Prostate gland (tissue), 2 donors: ENCODE measurements at regions not wholly inside any gene's neighbourhood (a gene's known extent, or its start where the extent isn't known, plus 50 kb on each side); places are given as distances from the start of the nearest gene placed in this dataset.

Experiments used
- POLR2AphosphoS5 ChIP-seq: sonication (generic); formaldehyde crosslinking; IDR thresholded peaks from one replicate; pipeline ENCODE4 v1.6.1; 2017; ENCODE audit warnings: antibody characterized with exemption
- TF ChIP-seq, protein P1 (sequence below), 4 experiments: fragments of 200-600 bp in 2 of 4; fragments of 450-650 bp in 2 of 4; sonication (generic) in 2 of 4; IDR thresholded peaks; 1 replicate in 3 of 4; 2 replicates in 1 of 4; pipeline ENCODE4 v1.5.1; 2016 to 2019; ENCODE audit warnings: antibody characterized with exemption in 4 of 4, mild to moderate bottlenecking in 2 of 4, moderate library complexity in 2 of 4

DNA sequence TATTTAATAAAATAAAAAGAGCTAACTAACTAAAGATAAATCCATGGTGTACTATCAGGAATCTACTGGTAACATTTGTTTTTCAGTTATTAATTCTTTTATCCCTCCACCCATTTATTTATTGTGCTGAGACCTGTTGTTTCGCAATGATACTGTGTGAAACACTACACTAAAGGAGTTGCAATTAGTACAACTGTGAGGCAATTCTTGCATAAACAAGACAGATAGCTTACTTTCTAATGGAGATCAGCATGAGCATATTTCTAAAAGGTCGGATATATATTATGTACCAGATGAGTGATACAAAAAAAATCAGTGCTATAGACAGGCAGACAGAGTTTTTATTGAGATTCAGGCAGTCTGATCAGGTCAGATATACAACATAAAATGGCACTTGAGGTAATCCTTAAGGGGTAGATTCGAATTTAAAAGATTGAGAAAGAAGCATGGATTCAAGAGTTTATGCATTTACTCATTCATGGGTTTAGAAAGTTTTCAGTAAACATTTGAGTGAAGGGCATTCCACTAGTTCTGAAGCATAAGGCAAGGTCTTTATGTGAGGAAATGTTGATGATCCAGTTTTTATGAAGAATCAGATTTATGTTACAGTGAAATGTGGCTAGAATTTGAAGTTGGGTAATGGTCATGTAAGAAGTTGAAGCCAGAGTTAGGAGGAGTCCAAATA, 147.6 kb downstream of the POLR1F start:
- no peak for TF ChIP-seq POLR2AphosphoS5
- TF ChIP-seq, protein P1, sequence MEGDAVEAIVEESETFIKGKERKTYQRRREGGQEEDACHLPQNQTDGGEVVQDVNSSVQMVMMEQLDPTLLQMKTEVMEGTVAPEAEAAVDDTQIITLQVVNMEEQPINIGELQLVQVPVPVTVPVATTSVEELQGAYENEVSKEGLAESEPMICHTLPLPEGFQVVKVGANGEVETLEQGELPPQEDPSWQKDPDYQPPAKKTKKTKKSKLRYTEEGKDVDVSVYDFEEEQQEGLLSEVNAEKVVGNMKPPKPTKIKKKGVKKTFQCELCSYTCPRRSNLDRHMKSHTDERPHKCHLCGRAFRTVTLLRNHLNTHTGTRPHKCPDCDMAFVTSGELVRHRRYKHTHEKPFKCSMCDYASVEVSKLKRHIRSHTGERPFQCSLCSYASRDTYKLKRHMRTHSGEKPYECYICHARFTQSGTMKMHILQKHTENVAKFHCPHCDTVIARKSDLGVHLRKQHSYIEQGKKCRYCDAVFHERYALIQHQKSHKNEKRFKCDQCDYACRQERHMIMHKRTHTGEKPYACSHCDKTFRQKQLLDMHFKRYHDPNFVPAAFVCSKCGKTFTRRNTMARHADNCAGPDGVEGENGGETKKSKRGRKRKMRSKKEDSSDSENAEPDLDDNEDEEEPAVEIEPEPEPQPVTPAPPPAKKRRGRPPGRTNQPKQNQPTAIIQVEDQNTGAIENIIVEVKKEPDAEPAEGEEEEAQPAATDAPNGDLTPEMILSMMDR (IDR thresholded peaks at IDR 0.05): no peak
